GM21576 (cell line): ENCODE measurements at regions not wholly inside any gene's neighbourhood (a gene's known extent, or its start where the extent isn't known, plus 50 kb on each side); places are given as distances from the start of the nearest gene placed in this dataset.

Experiments
- ATAC-seq: cut with Tn5 transposase; IDR thresholded peaks from one replicate; pipeline ENCODE4 v1.9.1; 2021; ENCODE audit warnings: mild to moderate bottlenecking, moderate library complexity; ENCODE audit not compliant: unreplicated experiment

GRCh38 chr20:39474879-39475278 is 512.7 kb downstream of the DHX35 start:
- ATAC-seq = no peak

DNA sequence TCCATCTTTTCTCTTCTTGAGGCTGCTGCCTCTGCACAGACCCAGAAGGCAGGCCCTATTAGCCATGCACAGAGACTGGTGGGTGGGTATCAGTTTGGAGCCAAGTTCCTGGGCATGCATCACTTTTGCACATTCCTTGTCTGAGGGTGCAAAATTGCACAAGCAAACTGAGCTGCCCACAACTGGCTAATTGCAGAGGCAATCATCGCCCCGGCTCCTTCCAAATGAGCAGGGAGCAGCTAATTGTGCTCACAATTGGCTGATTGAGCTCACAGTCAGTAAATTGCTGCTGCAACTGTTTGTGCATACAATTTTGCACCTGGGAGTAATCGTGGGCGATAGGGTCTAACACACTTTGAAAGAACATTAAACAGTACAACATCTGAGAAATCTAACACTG is 511.4 kb downstream of the DHX35 start:
- ATAC-seq = no peak

DNA sequence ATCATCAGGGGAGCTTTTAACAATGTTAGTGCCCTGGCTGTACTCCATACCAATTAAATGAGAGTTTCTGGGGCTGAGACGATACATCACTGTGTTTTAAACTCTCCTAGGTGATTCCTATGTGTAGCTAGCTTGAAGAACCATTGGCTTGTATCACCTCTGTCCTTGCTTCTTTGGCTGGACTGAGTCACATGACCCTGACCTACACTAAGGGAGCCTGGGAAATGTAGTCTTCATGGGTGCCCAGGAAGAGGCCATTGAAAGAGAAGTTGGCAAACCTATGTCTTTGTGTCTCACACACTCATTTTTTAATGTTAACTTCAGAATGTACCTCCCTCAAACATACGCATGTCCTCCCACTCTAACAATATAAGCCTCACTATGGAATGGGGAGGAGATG is 506.6 kb downstream of the DHX35 start:
- no peak for ATAC-seq

GRCh38 chr20:39464238-39464637 is 502.1 kb downstream of the DHX35 start:
- no peak for ATAC-seq

- ATAC-seq = no peak
These were observed 500.3 kb downstream of the DHX35 start for GRCh38 chr20:39462416-39462945.

GRCh38 chr20:39458452-39458851 is 496.3 kb downstream of the DHX35 start:
- no peak for ATAC-seq

DNA sequence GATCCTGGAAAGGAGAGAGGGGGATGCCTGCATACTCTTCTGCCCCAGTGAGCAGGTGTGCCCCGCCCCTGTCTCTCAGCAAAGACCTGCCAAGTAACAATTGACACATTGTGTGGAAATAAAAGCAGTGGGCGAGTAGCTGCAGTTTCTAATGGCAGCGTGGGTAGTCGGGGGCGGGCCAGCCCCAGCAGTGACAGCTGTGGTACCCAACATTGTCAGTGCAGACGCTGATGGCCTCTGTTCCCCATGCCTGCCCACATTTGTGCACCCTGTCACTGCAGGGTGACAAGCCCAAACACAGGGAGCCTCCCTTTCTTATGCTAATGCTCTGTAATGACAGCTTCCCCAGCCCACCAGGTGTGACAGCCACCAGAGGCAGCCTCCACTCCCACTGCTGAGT is 491.7 kb downstream of the DHX35 start:
- ATAC-seq = no peak

- no peak for ATAC-seq
These were observed 490.6 kb downstream of the DHX35 start for GRCh38 chr20:39452583-39453340.

- no peak for ATAC-seq
These were observed 489.2 kb downstream of the DHX35 start for GRCh38 chr20:39451386-39451785.

GRCh38 chr20:39446397-39446796 is 484.3 kb downstream of the DHX35 start:
- ATAC-seq = no peak

DNA sequence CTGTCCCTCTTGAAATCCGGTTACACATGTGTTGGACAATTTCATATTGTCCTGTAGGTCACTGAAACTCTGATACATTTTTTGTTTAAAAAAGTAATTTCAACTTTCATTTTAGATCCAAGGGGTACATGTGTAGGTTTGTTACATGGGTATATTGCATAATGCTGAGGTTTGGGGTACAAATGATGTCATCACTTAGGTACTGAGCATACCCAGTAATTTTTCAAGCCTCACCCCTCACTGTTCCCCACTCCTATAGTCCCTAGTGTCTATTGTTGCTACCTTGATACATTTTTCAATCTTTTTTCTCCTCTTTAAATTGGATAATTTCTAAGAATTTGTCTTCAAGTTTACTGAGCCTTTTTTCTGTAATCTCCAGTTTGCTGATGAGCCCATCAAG is 483.0 kb downstream of the DHX35 start:
- no peak for ATAC-seq

GRCh38 chr20:39433466-39433865 is 471.3 kb downstream of the DHX35 start:
- ATAC-seq = no peak

DNA sequence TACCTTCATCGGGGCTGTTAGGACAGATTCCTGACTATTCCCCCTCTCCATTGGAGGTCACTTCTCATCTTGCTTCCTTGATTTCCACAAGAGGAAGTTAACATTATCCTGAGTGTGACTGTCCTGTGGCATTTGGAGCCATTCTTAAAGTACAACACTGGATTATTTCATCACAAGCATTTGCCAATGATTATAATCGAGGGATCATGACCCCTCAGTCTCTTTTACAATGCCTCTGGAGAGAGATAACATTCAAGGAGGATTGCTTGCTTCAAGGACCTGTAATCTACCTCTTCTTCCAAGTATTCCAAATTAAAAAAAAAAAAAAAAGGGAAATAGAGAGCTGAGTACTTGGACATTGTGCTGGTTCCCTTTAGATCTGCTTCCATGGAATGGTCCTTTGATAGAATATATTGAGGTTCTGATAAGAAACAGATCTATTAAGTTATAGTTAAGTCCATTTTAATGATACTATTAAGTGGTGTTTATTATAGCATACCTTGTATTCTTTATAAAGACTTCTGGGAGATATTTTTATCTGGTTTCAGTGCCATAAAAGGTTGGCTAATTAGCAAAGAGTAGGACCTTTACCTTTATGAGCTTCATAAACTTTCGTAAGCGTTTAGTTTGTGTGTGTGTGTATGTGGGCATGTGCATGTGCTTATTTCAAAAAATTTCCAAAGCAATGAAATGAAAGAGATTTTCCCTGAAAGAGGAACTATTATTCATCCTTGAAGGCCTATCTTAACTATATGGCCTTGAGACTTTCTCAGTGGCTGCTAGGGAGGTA is 469.1 kb downstream of the DHX35 start:
- ATAC-seq = no peak

DNA sequence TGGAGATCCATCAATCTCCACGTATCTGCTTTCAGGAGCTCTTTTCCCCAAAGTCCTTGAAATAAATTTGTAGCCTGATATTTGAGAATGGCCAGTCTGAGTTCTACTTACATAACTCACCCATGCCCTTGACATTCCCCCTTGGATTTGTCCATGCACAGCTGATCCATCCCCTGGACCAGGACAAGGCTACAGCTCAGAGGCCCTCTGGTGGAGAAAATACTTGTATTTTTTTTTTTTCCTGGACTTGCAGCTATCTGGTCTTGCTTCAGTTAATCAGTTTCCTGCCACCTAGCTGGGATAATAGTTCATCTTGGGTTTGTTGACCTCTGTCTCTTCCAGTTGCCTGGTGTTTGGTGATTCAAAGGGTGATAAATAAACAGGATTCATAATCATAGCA is 467.6 kb downstream of the DHX35 start:
- no peak for ATAC-seq

GRCh38 chr20:39424962-39425678 is 463.0 kb downstream of the DHX35 start:
- ATAC-seq = no peak

DNA sequence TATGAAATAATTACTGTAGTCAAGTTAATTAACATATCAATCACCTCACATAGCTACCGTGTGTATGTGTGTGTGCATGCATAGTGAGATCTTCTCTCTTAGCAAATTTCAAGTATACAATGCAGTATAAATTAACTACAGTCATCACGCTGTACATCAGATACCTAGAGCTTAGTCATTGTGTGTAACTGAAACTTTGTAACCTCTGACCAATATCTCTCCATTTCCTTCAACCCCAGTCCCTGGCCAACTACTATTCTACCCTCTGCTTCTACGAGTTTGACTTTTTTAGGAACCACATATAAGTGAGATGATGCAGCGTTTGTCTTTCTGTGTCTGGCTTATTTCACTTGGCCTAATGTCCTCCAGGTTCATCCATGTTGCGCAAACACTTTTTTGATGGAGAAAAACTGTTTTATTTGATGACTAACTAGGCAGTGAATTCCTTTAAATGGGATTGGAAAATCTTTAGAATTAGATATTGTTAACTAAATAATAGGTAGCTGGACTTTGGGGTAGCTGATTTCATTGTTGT is 459.5 kb downstream of the DHX35 start:
- ATAC-seq = no peak

GRCh38 chr20:39412091-39412490 is 449.9 kb downstream of the DHX35 start:
- ATAC-seq = no peak

- ATAC-seq = no peak
These were observed 437.3 kb downstream of the DHX35 start for GRCh38 chr20:39399463-39399862.

- ATAC-seq = no peak
These were observed 436.5 kb downstream of the DHX35 start for GRCh38 chr20:39398656-39399055.

- no peak for ATAC-seq
These were observed 435.5 kb downstream of the DHX35 start for GRCh38 chr20:39397646-39398045.
